ENCODE measurements at regions not wholly inside any gene's neighbourhood (a gene's known extent, or its start where the extent isn't known, plus 50 kb on each side); places are given as distances from the start of the nearest gene placed in this dataset.

DNA sequence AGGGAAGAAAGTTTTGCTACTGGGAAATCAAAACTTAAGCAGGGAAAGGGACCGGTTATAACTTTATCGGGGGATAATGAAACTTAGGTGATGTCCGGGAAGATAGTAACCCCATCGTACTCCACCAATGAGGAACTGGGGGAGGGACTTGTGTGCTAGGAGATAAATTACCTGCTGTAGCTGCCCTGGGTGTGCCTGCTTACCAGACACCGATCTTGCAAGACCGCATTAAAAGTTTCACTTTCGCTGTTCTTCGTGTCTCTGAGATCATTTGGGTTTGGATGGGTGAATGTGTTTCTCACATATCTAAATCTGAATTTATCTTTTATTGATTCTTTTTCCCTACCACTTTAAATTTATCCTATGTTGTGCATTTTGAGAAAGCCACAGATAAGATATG, 381.4 kb downstream of the SLITRK6 start:
- Histone ChIP-seq H3K27me3 (ENCODE audit: insufficient read depth, low read length) (no peaks in the 10 kb centered on the region), H3K36me3 (ENCODE audit: insufficient read depth, low read length) (no peaks in the 10 kb centered on the region), H3K27ac (ENCODE audit: low read depth, low read length) (no peak overlapping the region), H3K4me1 (ENCODE audit: insufficient read depth, low read length) (no peaks in the 10 kb centered on the region), H3K9me3 (ENCODE audit: control insufficient read depth in 1 of 2, low read length in 2 of 2) (no peaks in the 10 kb centered on the region), H3K4me3 (ENCODE audit: low read length in 2 of 2) (no peak overlapping the region)
- intact Hi-C loops (cut with micrococcal nuclease), result no loop called here
- Mint-ChIP-seq H3K27ac (no peak overlapping the region), H3K9me3 (peaks cover 0 to 3% (median under 1%) of the 10 kb centered on the region in 8 donors), H3K27me3 (no peaks in the 10 kb centered on the region), H3K36me3 (no peaks in the 10 kb centered on the region), H3K4me1 (no peaks in the 10 kb centered on the region), H3K4me3 (no peak overlapping the region)
- DNase-seq, result no peak
- ChIA-PET POLR2A (ENCODE audit: partially characterized antibody) (no interaction called here), CTCF (ENCODE audit: partially characterized antibody) (no interaction called here)

DNA sequence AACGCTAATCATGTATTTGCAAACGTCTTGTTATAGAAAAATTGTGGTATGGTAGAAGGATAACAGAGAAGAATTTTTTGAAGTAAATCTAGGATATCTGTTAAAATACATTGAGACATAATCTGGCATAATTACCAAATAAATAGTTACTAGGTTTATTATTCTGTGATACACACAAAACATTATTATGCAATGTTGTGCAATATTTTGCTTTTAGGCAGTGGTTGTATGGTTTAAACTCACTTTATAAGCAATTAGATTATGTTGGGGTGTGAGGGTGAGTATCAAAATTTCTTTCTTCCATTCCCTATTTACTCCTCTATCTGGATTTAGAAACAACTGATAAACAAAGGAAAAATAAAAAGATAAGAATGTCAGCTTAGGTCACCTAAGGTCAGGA, 385.6 kb downstream of the SLITRK6 start:
- Mint-ChIP-seq H3K27ac (no peak overlapping the region), H3K4me1 (no peaks in the 10 kb centered on the region), H3K27me3 (no peaks in the 10 kb centered on the region), H3K9me3 (peaks cover 0 to 6% (median under 1%) of the 10 kb centered on the region in 8 donors), H3K4me3 (no peak overlapping the region), H3K36me3 (no peaks in the 10 kb centered on the region)
- POLR2A ChIA-PET (ENCODE audit: partially characterized antibody), result no interaction called here
- intact Hi-C loops (cut with micrococcal nuclease), result no loop called here
- Histone ChIP-seq H3K27me3 (ENCODE audit: insufficient read depth, low read length) (no peaks in the 10 kb centered on the region), H3K4me3 (ENCODE audit: low read length in 2 of 2) (no peak overlapping the region), H3K27ac (ENCODE audit: low read depth, low read length) (no peak overlapping the region), H3K4me1 (ENCODE audit: insufficient read depth, low read length) (no peaks in the 10 kb centered on the region), H3K36me3 (ENCODE audit: insufficient read depth, low read length) (no peaks in the 10 kb centered on the region), H3K9me3 (ENCODE audit: control insufficient read depth in 1 of 2, low read length in 2 of 2) (no peaks in the 10 kb centered on the region)
- CTCF ChIA-PET (ENCODE audit: partially characterized antibody), result no interaction called here
- no peak for DNase-seq

DNA sequence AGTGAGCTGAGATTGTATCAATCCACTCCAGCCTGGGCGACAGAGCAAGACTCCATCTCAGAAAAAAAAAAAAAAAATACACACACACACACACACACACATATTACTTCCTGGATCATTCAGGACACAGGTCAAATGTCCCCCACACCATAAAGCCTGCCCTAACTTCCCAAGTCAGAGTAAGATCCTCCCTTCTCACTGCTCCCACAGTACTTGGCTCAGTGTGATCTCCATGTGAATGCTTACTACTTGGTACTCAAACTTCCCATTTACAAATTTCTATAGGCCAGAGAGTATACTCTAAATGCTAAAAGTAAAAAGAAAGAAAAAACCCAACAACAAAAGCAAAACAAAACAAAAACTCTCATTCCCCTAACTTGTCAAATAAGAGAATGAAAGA, 386.8 kb downstream of the SLITRK6 start:
- H3K9me3 Mint-ChIP-seq, result peaks cover 0 to 6% (median 0%) of the 10 kb centered on the region in 8 donors
- H3K36me3 Mint-ChIP-seq, result no peaks in the 10 kb centered on the region
- no peaks in the 10 kb centered on the region for H3K4me1 Mint-ChIP-seq
- H3K9me3 ChIP-seq (ENCODE audit: control insufficient read depth in 1 of 2, low read length in 2 of 2), result no peaks in the 10 kb centered on the region
- intact Hi-C loops (cut with micrococcal nuclease), result no loop called here
- no peaks in the 10 kb centered on the region for H3K27me3 ChIP-seq (ENCODE audit: insufficient read depth, low read length)
- no peak overlapping the region for H3K4me3 ChIP-seq (ENCODE audit: low read length in 2 of 2)
- no peak overlapping the region for H3K27ac Mint-ChIP-seq
- ChIA-PET POLR2A (ENCODE audit: partially characterized antibody) (interaction anchor here (0.5 kb wide), 1 partner anchor 62 kb away, joined by 3 read pairs; no protein-coding TSS in a partner anchor), CTCF (ENCODE audit: partially characterized antibody) (no interaction called here)
- DNase-seq, result no peak
- no peaks in the 10 kb centered on the region for H3K27me3 Mint-ChIP-seq
- no peak overlapping the region for H3K4me3 Mint-ChIP-seq
- H3K36me3 ChIP-seq (ENCODE audit: insufficient read depth, low read length), result no peaks in the 10 kb centered on the region
- H3K27ac ChIP-seq (ENCODE audit: low read depth, low read length), result no peak overlapping the region
- no peaks in the 10 kb centered on the region for H3K4me1 ChIP-seq (ENCODE audit: insufficient read depth, low read length)

DNA sequence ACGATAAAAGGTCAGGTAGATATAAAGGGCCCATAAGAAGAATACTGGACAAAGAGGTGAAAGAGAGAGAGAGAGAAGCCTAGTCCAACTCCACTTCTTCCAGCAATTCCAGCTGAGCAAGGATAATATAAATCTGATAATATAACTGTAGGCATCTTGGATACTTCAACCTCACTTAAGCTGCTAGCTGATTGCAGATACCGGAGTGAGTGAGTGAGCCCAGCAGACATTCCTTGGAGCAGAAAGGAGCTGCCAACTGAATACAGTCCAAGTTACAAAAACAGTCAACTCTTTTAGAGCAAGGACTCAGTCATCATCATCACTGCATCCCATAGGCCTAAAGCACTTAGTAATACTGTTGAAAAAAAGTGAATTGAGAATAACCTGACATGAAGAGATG, 387.6 kb downstream of the SLITRK6 start:
- H3K4me3 ChIP-seq (ENCODE audit: low read length in 2 of 2), result no peak overlapping the region
- DNase-seq, result no peak
- H3K27me3 ChIP-seq (ENCODE audit: insufficient read depth, low read length), result no peaks in the 10 kb centered on the region
- Mint-ChIP-seq H3K4me3 (no peak overlapping the region), H3K27ac (no peak overlapping the region), H3K9me3 (peaks cover 0 to 6% (median 0%) of the 10 kb centered on the region in 8 donors), H3K36me3 (no peaks in the 10 kb centered on the region), H3K4me1 (no peaks in the 10 kb centered on the region), H3K27me3 (no peaks in the 10 kb centered on the region)
- H3K36me3 ChIP-seq (ENCODE audit: insufficient read depth, low read length), result no peaks in the 10 kb centered on the region
- no peaks in the 10 kb centered on the region for H3K4me1 ChIP-seq (ENCODE audit: insufficient read depth, low read length)
- POLR2A ChIA-PET (ENCODE audit: partially characterized antibody), result no interaction called here
- CTCF ChIA-PET (ENCODE audit: partially characterized antibody), result no interaction called here
- intact Hi-C loops (cut with micrococcal nuclease), result no loop called here
- no peak overlapping the region for H3K27ac ChIP-seq (ENCODE audit: low read depth, low read length)
- H3K9me3 ChIP-seq (ENCODE audit: control insufficient read depth in 1 of 2, low read length in 2 of 2), result no peaks in the 10 kb centered on the region

DNA sequence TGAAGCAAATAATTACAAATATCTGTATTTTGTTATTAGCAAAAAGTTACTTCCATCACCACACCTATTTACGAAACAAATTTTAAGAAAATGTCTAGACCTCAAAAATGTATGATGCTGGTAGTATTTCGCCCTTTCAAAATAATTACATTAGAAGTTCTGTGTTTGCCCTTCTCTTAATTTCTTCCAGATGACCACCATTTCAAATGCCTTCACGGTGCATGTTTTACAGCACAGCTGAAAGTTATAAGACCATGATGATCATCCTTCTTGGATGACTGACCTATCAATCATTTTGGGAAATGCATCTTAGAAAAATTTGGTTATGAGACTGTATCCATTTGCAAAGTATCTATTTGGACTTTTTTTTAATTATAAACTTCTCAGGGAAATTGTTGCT, 390.8 kb downstream of the SLITRK6 start:
- H3K4me3 ChIP-seq (ENCODE audit: low read length in 2 of 2), result no peak overlapping the region
- no peaks in the 10 kb centered on the region for H3K36me3 ChIP-seq (ENCODE audit: insufficient read depth, low read length)
- no peaks in the 10 kb centered on the region for H3K4me1 ChIP-seq (ENCODE audit: insufficient read depth, low read length)
- Mint-ChIP-seq H3K27me3 (no peaks in the 10 kb centered on the region), H3K4me1 (no peaks in the 10 kb centered on the region), H3K4me3 (no peak overlapping the region), H3K9me3 (peaks cover 0 to 8% (median 3%) of the 10 kb centered on the region in 8 donors), H3K36me3 (no peaks in the 10 kb centered on the region), H3K27ac (no peak overlapping the region)
- POLR2A ChIA-PET (ENCODE audit: partially characterized antibody), result no interaction called here
- H3K9me3 ChIP-seq (ENCODE audit: control insufficient read depth in 1 of 2, low read length in 2 of 2), result no peaks in the 10 kb centered on the region
- H3K27me3 ChIP-seq (ENCODE audit: insufficient read depth, low read length), result no peaks in the 10 kb centered on the region
- CTCF ChIA-PET (ENCODE audit: partially characterized antibody), result no interaction called here
- DNase-seq, result no peak
- H3K27ac ChIP-seq (ENCODE audit: low read depth, low read length), result no peak overlapping the region
- intact Hi-C loops (cut with micrococcal nuclease), result no loop called here

DNA sequence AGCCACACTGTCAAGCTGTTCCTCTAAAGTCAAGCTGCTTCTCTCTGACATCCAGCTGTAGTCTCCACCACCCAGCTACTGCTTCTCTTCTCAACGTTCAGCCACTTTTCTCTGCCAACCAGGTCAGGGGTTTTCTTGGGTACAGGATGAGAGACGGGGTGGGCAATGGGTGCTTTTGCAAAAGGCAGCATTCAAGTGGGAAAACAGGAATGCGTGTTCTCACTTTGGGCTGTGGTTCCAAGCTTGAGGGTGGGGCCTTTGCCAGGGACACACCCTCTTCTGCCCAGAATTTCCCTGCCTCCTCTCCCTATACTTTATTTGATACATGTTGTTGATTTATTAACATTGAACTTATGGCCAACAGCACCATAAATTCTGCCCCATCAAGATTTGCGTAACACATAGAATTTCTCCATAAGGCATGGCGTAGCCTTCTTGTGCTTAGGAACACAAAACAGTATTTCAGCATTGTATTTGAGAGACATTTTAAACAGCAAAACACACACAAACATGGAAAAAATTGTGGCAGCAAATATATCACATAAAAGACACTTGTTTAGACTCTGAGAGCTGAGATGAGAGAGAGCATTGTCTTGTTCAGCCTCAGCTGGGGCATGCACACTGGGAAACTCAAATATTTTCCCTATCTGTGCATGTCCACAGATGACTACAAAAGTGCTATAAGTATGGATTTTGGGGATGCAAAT, 392.8 kb downstream of the SLITRK6 start:
- POLR2A ChIA-PET (ENCODE audit: partially characterized antibody), result no interaction called here
- H3K27ac ChIP-seq (ENCODE audit: low read depth, low read length), result no peak overlapping the region
- H3K4me1 ChIP-seq (ENCODE audit: insufficient read depth, low read length), result no peaks in the 10 kb centered on the region
- Mint-ChIP-seq H3K27ac (no peak overlapping the region), H3K27me3 (no peaks in the 10 kb centered on the region), H3K4me3 (no peak overlapping the region), H3K36me3 (no peaks in the 10 kb centered on the region), H3K4me1 (no peaks in the 10 kb centered on the region), H3K9me3 (peaks cover 0 to 7% (median 2%) of the 10 kb centered on the region in 8 donors)
- no peaks in the 10 kb centered on the region for H3K36me3 ChIP-seq (ENCODE audit: insufficient read depth, low read length)
- H3K27me3 ChIP-seq (ENCODE audit: insufficient read depth, low read length), result no peaks in the 10 kb centered on the region
- intact Hi-C loops (cut with micrococcal nuclease), result no loop called here
- no peaks in the 10 kb centered on the region for H3K9me3 ChIP-seq (ENCODE audit: control insufficient read depth in 1 of 2, low read length in 2 of 2)
- CTCF ChIA-PET (ENCODE audit: partially characterized antibody), result no interaction called here
- no peak for DNase-seq
- no peak overlapping the region for H3K4me3 ChIP-seq (ENCODE audit: low read length in 2 of 2)

DNA sequence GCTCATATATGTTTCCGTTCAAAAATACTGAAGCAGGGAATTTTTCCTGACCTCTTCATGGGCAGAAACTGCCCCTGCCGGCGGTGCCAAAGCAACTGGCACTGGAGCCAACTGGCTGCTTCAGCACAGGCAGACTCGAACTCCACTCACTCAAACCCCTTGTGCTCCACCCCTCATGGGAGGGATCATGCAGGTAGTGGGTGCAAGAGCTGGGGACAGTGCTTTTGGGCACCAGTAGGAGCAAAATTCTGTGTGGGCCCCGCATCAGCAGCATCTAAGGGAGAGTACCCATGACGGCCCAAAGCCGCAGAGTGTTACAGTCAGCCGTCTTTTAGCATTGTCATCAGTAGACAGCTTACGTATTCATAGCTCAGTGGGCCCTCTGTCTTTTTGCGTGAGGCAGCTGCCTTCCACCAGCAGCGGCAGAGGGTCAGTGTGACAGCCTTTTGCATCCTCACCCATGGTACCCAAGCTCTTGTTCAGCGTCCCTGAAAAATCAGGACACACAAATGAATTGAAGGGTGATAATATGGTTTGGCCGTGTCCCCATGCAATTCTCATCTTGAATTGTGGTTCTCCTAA, 393.8 kb downstream of the SLITRK6 start:
- H3K4me1 Mint-ChIP-seq, result no peaks in the 10 kb centered on the region
- H3K36me3 Mint-ChIP-seq, result no peaks in the 10 kb centered on the region
- intact Hi-C loops (cut with micrococcal nuclease), result no loop called here
- Histone ChIP-seq H3K36me3 (ENCODE audit: insufficient read depth, low read length) (no peaks in the 10 kb centered on the region), H3K4me1 (ENCODE audit: insufficient read depth, low read length) (no peaks in the 10 kb centered on the region), H3K4me3 (ENCODE audit: low read length in 2 of 2) (no peak overlapping the region), H3K27ac (ENCODE audit: low read depth, low read length) (no peak overlapping the region), H3K9me3 (ENCODE audit: control insufficient read depth in 1 of 2, low read length in 2 of 2) (peaks cover 0 to 3% of the 10 kb centered on the region in 2 donors), H3K27me3 (ENCODE audit: insufficient read depth, low read length) (no peaks in the 10 kb centered on the region)
- H3K9me3 Mint-ChIP-seq, result peaks cover 0 to 6% (median 2%) of the 10 kb centered on the region in 8 donors
- CTCF ChIA-PET (ENCODE audit: partially characterized antibody), result no interaction called here
- DNase-seq, result no peak
- POLR2A ChIA-PET (ENCODE audit: partially characterized antibody), result no interaction called here
- no peak overlapping the region for H3K27ac Mint-ChIP-seq
- H3K4me3 Mint-ChIP-seq, result no peak overlapping the region
- no peaks in the 10 kb centered on the region for H3K27me3 Mint-ChIP-seq
